SHP77 treated with DMSO at 0.1 percent for 48 hours (cell line): ENCODE measurements at regions not wholly inside any gene's neighbourhood (a gene's known extent, or its start where the extent isn't known, plus 50 kb on each side); places are given as distances from the start of the nearest gene placed in this dataset.

ENCODE experiments used
- DNase-seq: peaks from one replicate; lab custom pipeline; 2025; lab: John Stamatoyannopoulos, UW

DNA sequence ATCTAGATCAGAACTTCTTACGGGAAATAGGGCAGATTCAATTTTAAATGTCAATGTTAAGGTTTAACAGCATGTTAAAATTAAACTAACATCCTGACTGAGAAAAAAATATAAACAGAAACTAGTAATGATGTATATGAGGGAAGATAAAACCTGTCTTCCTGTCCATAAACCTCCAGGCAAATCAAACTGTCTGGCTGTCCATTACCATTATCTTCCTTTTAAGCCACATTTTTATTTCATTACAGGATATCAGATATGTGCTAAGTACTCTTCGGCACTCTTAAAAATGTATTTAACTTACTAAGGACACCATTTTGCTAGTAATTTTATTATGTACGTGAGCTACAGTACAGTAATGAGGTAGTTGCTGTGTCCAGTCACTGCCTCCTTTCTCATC is 1461.7 kb upstream of the ALCAM start:
- DNase-seq, result no peak

GRCh38 chr3:103906304-103906703 is 1460.4 kb upstream of the ALCAM start:
- no peak for DNase-seq

DNA sequence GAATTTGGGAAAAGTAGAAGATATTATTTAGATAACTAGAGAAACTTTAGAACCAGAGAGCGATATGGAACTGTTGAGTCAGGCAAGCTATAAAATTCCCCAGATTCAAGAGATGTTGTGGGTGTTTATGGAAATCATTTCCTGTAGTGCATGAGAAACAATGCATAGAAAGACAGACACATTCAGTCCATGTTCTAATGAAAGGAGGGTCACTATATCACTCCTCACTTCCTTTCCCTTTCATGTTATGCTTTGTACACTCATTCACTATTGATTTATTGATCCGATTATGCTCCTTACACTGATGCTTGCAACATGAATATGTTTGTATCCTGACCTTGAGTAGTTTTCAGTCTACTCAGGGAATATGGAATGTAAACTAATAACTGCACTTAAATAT is 1459.9 kb upstream of the ALCAM start:
- DNase-seq, result no peak

GRCh38 chr3:103907567-103907966 is 1459.1 kb upstream of the ALCAM start:
- no peak for DNase-seq

DNA sequence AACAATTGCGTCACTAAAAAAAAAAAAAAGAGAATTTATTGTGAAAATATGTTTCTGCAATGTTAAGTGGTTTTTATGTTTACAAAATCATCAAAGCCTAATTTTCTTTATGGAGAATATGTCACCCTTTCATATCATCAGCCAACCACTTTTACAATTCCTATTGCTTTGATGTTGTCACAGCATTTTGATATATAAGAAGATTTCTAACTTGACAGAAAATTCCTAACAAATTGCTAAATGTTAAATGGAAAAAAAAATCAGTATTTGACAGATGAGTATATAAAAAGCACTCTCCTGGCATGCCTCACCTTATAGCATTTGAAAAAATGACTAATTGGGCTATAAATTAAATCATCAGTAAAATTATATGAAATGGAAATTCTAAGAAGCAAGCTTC is 1457.3 kb upstream of the ALCAM start:
- no peak for DNase-seq

DNA sequence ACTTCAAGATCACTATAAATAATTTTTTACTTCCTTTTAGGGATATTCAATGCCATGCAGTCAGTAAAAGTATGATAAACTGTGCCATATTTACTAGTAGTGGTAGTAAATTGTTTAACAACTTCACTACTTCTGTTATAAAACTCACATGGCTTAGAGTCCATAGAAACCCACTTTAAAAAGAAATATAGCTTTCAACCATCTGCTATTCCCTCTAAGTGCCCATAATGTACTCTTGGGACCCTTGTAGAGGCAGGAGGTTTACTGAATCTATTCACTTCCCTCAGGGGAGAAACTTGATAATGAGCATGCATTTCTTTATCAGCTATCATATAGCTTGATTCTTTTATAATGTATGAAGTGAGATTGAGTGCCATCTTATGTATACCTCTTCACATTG is 1448.4 kb upstream of the ALCAM start:
- DNase-seq, result no peak

DNA sequence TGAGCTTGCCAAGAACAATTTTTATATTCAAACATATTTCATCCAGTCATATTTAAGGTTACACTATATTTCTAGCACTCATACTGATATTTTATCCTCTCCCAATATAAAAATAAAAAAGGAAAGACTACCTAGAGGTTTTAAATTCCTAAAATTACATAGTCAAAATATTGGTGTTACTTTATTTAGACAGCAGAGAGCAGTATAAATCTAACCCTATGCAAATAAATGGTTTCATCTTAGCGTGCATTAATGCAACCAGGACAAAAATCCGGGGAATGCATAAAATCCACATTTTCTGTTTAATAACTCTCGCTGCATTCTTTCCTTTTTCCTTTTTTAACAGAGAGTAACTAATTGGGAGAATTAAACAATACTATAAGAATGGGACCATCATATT is 1447.4 kb upstream of the ALCAM start:
- DNase-seq, result no peak

DNA sequence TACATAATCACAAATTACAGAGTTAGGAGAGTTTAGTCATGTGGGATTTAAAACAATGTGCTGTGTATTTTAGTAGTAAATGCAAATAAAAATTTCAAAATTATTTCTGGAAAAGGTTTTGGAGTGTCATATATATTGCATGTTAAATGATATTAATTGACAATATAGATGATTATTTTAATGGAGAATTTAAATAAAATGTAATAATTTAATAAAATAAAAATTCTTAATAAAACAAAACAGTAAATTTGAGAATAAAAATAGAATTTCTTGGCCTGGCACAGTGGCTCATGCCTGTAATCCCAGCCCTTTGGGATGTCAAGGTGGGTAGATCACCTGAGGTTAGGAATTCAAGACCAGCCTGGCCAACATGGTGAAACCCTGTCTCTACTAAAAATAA is 1442.8 kb upstream of the ALCAM start:
- DNase-seq, result no peak

GRCh38 chr3:103924544-103924943 is 1442.2 kb upstream of the ALCAM start:
- no peak for DNase-seq

- no peak for DNase-seq
Observed at GRCh38 chr3:103926936-103927335, 1439.8 kb upstream of the ALCAM start.

DNA sequence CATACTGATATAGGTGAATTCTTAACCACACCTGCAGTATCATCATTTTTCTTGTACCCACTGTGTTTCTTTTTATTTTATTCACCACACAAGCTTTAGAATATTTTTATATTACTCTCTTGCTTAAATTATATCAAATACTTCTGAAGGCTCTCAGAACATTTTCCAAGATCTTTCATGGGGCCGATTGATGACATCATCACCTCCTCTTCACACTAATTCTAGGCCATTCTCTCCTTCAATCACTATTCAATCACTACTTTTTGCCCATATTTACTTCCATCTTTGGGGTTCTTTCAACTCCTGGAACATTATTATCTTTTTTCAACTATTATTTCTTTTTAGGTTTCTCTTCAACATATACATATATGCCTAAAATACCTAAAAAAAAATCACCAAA is 1438.8 kb upstream of the ALCAM start:
- no peak for DNase-seq

DNA sequence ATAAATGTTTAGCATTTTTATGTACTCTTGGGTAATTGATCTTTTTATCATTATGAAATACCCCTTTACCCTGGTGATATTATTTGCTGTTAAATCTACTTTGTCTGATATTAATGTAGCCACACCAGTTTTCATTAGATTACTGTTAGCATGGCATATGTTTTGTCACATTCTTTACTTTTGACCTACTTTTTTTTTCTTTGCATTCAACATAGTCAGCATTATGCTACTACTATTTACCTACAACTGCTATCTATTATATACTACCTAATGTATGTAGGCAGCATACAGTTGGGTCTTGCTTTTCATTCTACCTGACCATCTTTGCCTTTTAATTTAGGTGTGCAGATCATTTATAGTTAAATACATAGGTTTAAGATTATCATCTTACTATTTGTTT is 1429.6 kb upstream of the ALCAM start:
- no peak for DNase-seq

DNA sequence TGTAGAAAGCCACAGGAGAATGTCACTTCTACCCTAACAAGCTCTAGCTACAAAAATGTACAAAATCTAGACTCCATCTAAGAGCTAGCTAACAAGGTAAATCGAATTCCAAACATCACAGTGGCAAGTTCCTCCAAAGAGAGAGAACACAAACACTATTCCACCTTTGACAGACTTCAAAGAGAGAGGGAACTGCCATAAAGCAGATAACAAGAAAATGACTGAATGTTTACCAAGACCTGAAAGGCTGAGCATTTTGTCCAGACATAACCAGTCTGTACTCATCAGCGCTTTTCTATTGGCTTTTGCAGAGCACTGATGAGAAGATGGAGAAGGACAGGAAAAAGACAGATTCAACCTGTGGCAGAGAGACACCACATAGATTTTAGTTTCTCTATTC is 1419.6 kb upstream of the ALCAM start:
- no peak for DNase-seq

- DNase-seq, result no peak
Observed at GRCh38 chr3:103949693-103950092, 1417.0 kb upstream of the ALCAM start.

- DNase-seq, result no peak
Observed at GRCh38 chr3:103950676-103951075, 1416.0 kb upstream of the ALCAM start.

- DNase-seq, result no peak
Observed at GRCh38 chr3:103953796-103954195, 1412.9 kb upstream of the ALCAM start.

GRCh38 chr3:103960819-103961218 is 1405.9 kb upstream of the ALCAM start:
- DNase-seq, result no peak

DNA sequence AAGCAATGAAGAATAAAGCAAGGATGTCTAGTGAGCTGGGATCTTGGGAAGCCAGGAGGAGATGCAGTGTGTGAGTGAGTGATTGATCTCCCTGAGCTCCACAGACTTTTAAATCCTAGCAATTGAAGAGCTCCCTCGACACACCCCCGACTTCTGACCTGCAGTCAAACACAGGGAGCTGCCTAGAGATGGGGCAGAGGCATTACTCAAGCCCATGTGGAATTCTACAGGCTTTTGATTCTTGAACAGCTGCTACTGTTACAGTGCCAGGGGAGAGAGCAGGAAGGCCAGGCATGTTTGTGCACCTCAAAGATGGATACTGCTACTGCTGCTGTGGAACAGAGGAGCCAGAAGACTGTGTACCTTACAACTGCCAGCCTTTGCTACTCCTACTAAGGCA is 1403.1 kb upstream of the ALCAM start:
- no peak for DNase-seq

- no peak for DNase-seq
Observed at GRCh38 chr3:103965764-103966163, 1400.9 kb upstream of the ALCAM start.

GRCh38 chr3:103966749-103967148 is 1400.0 kb upstream of the ALCAM start:
- DNase-seq, result no peak

GRCh38 chr3:103968131-103968530 is 1398.6 kb upstream of the ALCAM start:
- no peak for DNase-seq

DNA sequence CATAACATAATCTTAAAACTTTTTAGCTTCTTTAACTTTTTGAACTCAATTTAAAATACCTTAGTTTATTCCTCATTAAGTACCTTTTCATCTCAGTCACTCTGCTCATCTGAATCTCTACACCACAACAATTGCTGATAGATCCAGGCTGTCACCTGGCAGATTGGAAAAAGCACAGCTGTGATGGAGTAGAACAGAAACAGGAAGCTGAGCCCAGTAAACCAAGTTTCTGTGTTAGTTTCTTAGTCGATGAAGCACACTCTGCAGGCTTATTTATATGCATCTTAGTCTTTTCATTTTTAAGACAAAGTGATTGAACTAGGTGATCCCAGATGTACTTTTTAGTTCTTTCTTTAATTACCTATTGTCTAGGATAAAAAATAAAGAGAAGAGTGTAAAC is 1398.0 kb upstream of the ALCAM start:
- DNase-seq, result no peak

DNA sequence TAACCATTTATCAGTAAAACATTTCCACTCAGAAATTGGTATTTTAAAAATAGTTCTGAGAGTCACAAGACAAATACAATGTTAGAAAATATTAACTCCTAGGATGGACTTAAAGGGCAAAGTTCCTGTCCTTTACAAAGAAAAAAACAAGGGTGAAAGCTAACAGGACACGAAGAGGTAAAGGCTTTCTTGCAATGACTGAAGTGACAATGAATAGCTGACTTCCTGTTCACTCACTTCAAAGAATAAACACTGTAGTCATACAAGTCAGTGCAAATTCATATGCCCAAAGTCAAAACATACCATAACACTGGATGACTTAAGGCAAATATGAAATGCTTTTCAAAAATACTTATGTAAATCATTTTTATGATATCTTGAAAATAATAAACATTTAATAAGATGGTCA is 1389.8 kb upstream of the ALCAM start:
- no peak for DNase-seq

DNA sequence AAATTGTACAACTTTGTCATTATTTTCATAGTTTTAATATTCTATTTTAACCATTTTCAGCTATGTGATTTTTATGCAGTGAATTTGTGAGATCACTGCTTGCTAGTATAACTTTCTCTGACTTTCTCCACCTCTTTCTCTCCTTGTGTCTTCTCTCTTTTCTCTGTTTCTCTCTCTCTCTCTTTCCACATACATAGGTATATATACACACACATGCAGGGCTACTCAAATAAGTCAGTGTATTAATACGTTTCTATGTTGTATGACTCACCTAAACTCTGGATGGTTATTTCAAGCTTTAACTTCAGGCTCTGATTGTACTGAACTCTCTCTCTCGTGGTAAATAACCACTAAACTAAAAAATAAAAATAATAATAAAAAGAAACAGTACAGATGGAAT is 1389.3 kb upstream of the ALCAM start:
- DNase-seq, result no peak

GRCh38 chr3:103991461-103992115 is 1375.1 kb upstream of the ALCAM start:
- DNase-seq, result no peak
